ENCODE measurements at regions not wholly inside any gene's neighbourhood (a gene's known extent, or its start where the extent isn't known, plus 50 kb on each side); places are given as distances from the start of the nearest gene placed in this dataset.
A peak's percentile ranks its signal among the peaks of the same experiment; 100 is the strongest.
"Not testable (repeated sequence)": the region's sequence is repeated elsewhere in the genome, so short reads cannot be mapped to it uniquely, and the experiment has no call there.

DNA sequence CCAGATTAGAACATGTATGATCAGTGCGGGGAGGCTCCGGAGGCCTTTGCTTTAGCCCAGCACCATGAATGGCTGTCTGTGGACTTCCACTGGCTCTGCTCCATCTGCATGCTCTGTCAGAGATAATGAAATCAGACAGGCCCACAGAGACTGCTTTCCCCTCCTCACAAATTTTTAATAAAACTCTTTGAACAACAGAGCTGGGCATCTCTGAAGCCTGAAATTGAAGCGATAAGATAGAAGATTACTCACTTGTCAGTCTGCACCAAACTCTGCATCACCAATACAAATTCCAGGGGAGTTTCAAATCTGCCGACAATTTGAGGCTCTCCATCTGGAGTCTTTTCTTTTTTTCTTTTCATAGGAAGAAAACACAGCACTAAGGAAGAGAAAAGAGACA lies 110.0 kb downstream of the DYRK2 start:
- no peak for DNase-seq (ENCODE audit: extremely low read depth in 1 of 2, low read depth in 1 of 2)

DNA sequence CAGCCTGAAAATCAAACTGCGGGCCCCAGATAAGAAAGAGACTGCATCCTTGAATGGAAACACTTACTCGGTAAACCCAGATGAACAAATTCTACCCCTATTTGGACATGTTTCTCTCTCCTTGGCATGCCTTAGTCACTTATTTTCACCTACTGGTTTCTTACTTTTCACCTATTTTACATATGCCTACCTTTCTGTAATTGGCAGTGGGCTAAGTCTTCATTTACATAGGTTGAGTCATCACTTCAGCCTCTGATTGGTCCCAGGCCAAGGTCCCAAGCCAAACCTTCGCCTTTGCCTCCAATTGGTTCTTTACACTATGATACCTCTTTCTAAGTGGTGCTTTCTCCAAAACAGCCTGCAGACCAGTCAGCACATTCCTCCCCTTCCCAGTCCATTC lies 111.3 kb downstream of the DYRK2 start:
- DNase-seq (ENCODE audit: extremely low read depth in 1 of 2, low read depth in 1 of 2) = peak in 1 of 2 donors; percentile 11

DNA sequence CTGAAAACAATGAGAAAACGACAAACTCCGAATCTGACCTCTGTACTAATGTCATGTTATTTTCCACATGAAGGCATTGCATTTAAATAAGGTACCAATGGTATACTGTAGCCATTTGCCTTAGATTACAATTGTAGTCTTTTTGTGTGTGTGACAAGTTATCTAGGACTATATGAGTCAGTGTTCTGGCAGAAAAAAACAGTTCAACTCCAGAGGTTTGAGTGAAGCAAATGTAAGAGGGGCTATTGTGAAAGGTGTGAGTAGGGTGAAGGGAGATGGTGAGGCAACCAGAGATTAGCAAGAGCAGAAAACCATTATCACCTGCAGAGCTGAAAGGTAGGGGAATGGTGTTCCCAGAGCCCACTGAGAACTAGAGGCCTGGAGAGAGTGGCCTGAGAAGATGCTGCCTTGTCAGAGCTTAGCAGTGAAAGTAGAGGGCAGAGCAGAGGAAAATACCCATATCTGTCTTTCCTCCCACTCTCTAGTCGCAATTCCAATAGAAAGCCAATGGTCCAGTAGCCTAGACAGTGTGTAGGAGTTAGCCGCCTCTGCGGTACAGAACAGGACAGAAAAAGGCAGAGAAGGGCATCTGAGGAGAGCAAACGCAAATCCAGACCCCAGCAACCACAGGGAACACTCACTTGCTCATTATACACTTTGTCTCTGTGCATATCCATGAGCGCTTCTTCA lies 112.2 kb downstream of the DYRK2 start:
- DNase-seq (ENCODE audit: extremely low read depth in 1 of 2, low read depth in 1 of 2) = no peak

DNA sequence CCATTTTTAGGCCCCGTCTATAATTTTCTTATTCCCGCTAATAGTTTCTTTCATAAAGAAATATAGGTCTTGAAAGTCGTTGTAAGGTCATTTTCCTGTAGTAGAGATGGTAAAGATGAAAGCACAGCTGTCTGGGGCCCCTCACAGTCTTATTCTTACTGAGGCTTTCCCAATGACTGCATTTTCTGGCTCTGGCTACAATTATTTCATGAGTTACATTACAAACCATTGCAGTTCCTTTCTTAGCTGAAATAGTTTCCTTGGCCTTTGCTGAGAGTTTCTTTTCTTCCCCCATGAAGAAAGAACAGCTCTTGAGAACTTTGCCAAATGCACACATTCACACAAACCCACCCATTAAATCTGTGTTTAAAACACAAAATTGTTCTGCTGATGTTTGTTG lies 113.0 kb downstream of the DYRK2 start:
- no peak for DNase-seq (ENCODE audit: extremely low read depth in 1 of 2, low read depth in 1 of 2)

DNA sequence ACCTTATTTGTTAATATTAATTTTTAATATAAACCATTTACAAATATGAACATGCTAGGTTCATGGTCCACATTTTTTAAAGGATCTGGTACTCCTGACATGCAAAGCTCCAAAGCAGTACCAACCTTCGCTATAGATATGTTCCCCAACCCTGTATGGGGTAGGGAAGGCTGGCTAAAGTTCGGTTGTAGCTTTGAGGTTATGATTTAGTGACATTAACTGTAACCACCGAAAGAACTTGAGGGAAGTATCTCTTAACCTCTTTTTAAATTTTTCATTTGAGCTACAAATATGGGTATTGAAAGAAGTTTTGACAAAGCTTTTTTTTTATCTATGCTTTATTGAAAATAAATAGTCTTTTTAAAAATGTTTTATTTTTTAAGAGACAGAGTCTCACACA lies 115.5 kb downstream of the DYRK2 start:
- no peak for DNase-seq (ENCODE audit: extremely low read depth in 1 of 2, low read depth in 1 of 2)

DNA sequence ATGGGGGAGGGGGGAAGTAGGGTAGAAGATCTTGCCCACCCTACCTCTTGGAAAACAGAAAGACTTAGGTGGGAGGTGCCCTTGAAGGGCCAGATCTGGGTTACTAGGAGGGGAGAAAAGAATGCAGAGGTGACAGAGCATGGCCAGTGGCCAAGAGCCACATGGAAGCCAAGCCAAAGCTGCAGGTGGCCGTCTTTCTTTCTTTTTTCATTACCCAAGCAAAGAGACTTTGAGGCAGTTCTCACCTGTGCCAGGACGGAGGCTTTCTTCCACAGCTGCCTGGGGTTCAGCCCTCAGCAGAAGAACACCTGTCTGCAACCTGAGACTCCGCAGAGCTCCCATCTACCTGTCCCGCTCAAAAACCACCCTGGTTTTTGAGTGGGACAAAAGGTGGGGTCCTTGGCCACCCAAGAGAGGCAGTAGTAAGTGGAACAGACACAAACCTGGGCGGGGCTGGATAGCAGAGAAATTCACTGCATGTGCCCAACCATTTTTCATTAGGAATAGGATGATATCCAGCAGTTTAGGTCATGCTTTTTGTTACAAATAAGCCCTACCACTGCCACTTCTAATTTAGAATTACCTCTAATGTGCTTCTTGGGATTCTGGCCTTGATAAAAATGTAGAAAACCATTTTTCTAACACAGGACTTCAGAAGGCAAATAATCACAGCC lies 116.5 kb downstream of the DYRK2 start:
- no peak for DNase-seq (ENCODE audit: extremely low read depth in 1 of 2, low read depth in 1 of 2)

DNA sequence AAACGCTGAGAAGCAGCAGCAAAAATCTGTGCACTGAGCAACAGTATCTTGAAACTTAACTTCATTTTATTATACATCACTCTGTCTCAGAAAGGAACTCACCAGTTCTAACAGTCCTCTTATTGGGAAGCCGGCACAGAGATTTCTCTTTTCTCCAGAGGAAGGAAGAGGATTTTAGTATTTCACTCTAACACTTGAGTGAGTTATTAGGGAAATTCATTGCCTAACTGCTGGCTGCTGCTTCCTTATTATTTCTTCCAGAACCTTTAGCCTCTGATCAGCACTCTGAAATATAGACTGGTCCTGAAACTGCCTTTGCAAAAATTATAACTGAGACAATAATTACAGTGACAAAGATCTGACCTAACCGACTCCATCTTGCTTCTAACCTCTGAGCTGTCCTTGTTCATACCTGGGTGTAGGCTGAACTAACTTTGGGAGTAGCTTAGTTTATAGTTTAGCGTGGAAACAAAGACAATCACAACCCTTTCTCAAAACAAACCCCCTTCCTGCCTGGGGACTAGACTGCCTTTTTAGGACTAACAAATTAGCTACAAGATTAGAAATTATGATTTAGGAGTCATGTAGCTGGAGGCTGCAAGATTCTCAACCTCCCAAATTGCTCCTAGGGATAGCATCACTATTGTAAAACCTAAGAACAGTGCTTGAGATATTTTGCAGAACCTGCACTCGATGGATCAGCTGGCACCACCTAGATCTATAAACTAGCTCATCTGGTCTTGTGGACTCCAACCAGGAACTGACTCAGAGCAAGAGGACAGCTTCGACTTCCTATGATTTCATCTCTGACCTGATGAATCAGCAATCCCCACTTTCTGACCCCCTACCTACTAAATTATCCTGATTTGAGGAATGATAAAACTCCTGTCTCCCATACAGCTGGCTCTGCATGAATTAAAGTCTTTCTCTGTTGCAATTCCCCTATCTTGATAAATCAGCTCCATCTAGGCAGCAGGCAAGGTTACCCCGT lies 117.5 kb downstream of the DYRK2 start:
- no peak for DNase-seq (ENCODE audit: extremely low read depth in 1 of 2, low read depth in 1 of 2)

GRCh38 chr12:67772267-67773169 lies 124.0 kb downstream of the DYRK2 start:
- no peak for DNase-seq (ENCODE audit: extremely low read depth in 1 of 2, low read depth in 1 of 2)

DNA sequence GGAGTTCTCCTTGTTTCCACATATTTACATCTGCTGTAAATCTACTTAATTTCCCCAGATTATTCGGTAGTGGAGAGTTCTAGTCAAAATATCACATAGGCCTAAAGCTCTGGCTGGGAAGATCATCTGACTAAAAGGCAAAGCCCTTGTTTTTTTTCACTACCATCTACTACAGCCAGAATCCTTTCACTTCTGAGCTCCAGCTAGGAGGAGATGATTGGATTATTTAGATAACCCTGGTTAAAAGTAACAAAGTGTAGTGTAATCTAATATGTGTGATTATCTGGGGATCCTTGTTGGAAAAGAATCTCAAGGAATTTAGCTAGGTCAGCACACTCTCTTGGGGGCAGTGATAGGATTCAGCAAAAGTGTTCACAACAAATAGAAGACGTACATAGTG lies 125.4 kb downstream of the DYRK2 start:
- no peak for DNase-seq (ENCODE audit: extremely low read depth in 1 of 2, low read depth in 1 of 2)

DNA sequence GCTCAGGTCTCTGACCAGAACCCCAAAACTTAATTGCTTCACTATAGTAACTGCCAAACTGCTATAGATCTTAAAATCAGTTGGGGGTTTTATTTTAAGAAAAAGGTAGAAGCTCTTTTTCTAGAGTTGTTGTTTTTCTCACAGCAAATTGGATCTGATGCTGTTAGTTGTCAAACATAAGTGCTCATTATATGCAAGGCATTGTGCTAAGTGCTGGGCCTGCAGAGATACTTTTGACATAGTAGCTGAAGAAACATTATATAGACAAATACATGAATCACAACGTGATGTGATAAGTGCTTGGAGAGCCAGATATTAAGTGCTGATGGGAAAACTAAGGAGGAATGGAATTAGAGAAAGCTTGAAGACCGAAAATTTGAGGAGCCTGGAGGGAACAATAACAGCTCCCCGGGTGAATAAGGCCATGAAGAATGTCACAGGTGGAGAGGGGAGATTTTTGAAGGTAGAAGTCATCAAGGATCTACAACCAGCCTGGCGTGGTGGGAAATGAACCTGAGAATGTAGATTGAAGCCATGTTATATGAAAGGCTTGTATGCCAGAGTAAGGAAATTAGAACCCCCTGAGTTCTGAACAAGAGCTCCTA lies 126.5 kb downstream of the DYRK2 start:
- DNase-seq (ENCODE audit: extremely low read depth in 1 of 2, low read depth in 1 of 2) = no peak

DNA sequence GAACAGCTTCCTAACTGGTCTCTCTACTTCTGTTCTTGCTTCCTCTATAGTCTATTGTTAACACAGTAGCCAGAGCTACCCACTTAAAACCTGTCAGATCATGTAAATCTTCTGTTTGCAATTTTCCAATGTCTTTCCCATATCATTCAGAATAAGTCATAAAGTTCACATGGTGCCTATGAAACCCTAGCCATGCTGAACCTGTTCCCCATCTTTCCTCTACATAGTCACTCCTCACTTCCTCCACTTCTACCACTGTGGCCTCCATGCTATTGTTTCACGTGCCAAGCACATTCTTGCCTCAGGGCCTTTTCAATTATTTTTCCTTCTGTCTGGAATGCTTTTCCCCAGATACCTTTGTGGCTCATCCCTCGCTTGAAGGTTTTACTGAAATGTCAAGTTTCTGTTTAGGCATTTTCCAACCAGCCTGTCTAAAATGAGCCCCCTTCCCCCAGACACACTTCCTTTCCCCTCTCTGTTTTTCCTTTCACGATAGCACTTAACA lies 132.1 kb downstream of the DYRK2 start:
- DNase-seq (ENCODE audit: extremely low read depth in 1 of 2, low read depth in 1 of 2) = no peak

DNA sequence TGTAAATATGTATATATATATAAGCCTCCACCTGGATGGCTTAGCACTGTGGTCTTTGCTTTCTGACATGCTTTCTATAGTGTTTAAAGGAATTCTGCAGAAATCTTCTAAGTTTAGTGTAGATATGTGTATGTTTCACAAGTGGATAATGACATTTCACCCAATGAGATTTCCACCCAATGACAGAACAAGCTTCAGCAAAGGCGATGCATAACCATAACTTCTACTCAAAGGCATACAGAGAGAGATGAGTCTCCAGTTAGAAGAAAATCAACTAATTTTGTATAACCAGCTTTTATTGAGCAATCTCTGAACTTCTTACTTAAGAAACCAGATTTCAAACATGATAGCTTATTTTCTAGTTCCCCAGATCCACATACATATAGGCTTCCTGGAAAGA lies 134.0 kb downstream of the DYRK2 start:
- no peak for DNase-seq (ENCODE audit: extremely low read depth in 1 of 2, low read depth in 1 of 2)

GRCh38 chr12:67783393-67783792 lies 134.8 kb downstream of the DYRK2 start:
- DNase-seq (ENCODE audit: extremely low read depth in 1 of 2, low read depth in 1 of 2) = no peak

GRCh38 chr12:67784831-67785230 lies 136.3 kb downstream of the DYRK2 start:
- no peak for DNase-seq (ENCODE audit: extremely low read depth in 1 of 2, low read depth in 1 of 2)

DNA sequence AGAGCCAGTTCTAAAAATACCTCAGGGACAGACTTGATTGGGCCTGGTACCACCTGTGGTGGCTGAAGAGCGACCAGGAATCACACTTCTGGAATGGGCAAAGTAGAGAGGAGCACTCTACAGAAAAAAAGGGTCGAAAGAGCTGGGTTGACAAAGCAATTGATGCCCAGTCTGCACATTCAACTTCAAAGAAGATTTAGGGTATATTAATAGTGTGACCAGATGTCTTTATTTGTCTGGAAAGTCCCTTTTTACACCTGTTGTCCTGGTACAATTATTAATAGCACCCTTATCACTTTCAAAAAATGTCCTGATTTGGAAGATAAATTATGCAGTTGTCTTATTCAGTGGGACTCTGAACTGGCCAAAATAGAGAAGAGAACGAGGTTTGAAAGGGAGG lies 137.5 kb downstream of the DYRK2 start:
- no peak for DNase-seq (ENCODE audit: extremely low read depth in 1 of 2, low read depth in 1 of 2)

DNA sequence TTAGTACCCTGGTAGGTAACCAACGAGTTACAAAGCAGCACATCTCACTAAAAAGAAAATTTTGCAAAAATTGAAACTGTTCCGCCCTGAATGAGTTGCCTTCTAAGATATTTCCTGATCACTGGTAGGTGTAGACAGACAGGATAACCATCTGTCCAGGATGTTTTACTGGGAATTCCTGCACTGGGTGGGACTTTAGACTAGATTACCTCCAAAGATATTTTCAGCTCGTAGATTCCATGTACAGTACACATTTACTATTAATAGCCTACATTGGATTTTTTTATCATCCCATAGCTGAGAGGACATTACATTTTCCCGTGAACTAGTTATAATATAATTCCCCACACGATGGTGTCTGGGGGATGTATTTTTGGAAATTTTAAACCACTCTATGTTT lies 139.6 kb downstream of the DYRK2 start:
- DNase-seq (ENCODE audit: extremely low read depth in 1 of 2, low read depth in 1 of 2) = no peak

GRCh38 chr12:67789266-67789665 lies 140.7 kb downstream of the DYRK2 start:
- DNase-seq (ENCODE audit: extremely low read depth in 1 of 2, low read depth in 1 of 2) = no peak

GRCh38 chr12:67790660-67791059 lies 142.1 kb downstream of the DYRK2 start:
- DNase-seq (ENCODE audit: extremely low read depth in 1 of 2, low read depth in 1 of 2) = no peak

DNA sequence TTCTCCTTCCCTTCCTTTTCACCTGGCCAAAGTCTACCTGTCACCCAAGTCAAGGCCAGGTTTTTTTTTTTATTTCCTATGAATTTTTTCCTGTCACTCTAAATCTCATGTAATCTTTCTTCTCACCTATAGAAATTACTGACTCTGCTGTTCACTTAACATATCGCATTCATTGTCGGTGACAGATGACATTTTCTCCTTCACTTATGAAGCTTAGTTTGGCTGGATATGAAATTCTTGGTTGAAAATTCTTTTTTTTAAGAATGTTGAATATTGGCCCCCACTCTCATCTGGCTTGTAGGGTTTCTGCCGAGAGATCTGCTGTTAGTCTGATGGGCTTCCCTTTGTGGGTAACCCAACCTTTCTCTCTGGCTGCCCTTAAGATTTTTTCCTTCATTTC lies 142.8 kb downstream of the DYRK2 start:
- not testable (repeated sequence) for DNase-seq (ENCODE audit: extremely low read depth in 1 of 2, low read depth in 1 of 2)

DNA sequence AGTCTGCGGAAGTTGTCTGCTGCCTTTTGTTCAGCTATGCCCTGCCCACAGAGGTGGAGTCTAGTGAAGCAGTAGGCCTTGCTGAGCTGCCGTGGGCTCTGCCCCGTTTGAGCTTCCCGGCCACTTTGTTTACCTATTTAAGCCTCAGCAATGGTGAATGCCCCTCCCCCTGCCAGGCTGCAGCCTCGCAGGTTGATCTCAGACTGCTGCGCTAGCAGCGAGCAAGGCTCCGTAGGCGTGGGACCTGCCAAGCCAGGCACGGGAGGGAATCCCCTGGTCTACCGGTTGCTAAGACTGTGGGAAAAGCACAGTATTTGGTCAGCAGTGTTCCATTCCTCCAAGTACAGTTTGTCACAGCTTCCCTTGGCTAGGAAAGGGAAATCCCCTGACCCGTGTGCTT lies 143.6 kb downstream of the DYRK2 start:
- DNase-seq (ENCODE audit: extremely low read depth in 1 of 2, low read depth in 1 of 2) = no peak
